HepG2 (cell line): ENCODE measurements at regions not wholly inside any gene's neighbourhood (a gene's known extent, or its start where the extent isn't known, plus 50 kb on each side); places are given as distances from the start of the nearest gene placed in this dataset.

Source experiments
- ATAC-seq: fragments of 200-7000 bp; cut with Tn5 transposase; 3 replicates; pipeline ENCODE4 v1.9.1; 2020; ENCODE audit warnings: mild to moderate bottlenecking, moderate library complexity
- BruUV-seq: library from RNA; stranded (reverse); fragments of 400-500 nt; replicated peaks from 2 replicates; lab custom pipeline; 2021; lab: Mats Ljungman, UMichigan
- CTCF ChIA-PET: fragments of 300-600 bp; formaldehyde crosslinking; extraction: SDS; loops from one replicate; lab custom pipeline; 2021; ENCODE audit warnings: low total read pairs, inconsistent platforms, low intra/inter-chr PET ratio; lab: Yijun Ruan, JAX
- POLR2A ChIA-PET: fragments of 350-600 bp; sonication (Branson Sonifier 250); formaldehyde crosslinking; loops from one replicate; lab custom pipeline; 2020; ENCODE audit warnings: antibody characterized with exemption, inconsistent platforms; lab: Yijun Ruan, JAX
- DNase-seq: peaks from one replicate; pipeline ENCODE4 v3.0.0-alpha.2; 2015; ENCODE audit warnings: low spot score
- FAIRE-seq: peaks from 3 replicates; lab custom pipeline; 2011; peaks lifted over from hg19 to GRCh38; lab: Jason Lieb, UNC
- H2AFZ ChIP-seq: one replicate; pipeline ENCODE4 v1.6.1; 2011; ENCODE audit warnings: low read length, inconsistent platforms
- H3K27ac ChIP-seq: fragments of 300-600 bp; 3 replicates; pipeline ENCODE4 v1.8.0; 2011; ENCODE audit warnings: mixed run types, mild to moderate bottlenecking, mixed read lengths, low read length, inconsistent platforms; ENCODE audit not compliant: insufficient read depth; ENCODE audit errors: extremely low read length
- H3K27me3 ChIP-seq, 2 experiments: fragments of 200-600 bp in 1 of 2; 2 replicates in 1 of 2; 3 replicates in 1 of 2; pipeline versions ENCODE4 v1.6.0 to v1.8.0; 2011; ENCODE audit warnings: low read length in 2 of 2, mild to moderate bottlenecking in 2 of 2, moderate library complexity in 2 of 2, inconsistent platforms in 1 of 2; ENCODE audit not compliant: insufficient read depth in 2 of 2, control insufficient read depth in 1 of 2
- H3K36me3 ChIP-seq, 2 experiments: fragments of 200-600 bp in 1 of 2; replicated peaks in 1 of 2; 2 replicates in 1 of 2; 3 replicates in 1 of 2; pipeline versions ENCODE4 v1.5.1 to v1.8.0; 2011; ENCODE audit warnings: low read length in 2 of 2, inconsistent platforms in 1 of 2; ENCODE audit not compliant: insufficient read depth in 2 of 2, control insufficient read depth in 1 of 2
- H3K4me1 ChIP-seq: 2 replicates; pipeline ENCODE4 v1.5.1; 2012; ENCODE audit warnings: low read length, inconsistent platforms; ENCODE audit not compliant: insufficient read depth
- H3K4me2 ChIP-seq: 2 replicates; pipeline ENCODE4 v1.6.0; 2011; ENCODE audit warnings: low read depth, low read length, inconsistent platforms
- H3K4me3 ChIP-seq, 3 experiments: fragments of 200-600 bp in 1 of 3; sonication (generic), shearing (Covaris generic) in 1 of 3; replicated peaks in 1 of 3; 2 replicates each; pipeline ENCODE4 v1.5.1; 2011 to 2016; ENCODE audit warnings: low read length in 3 of 3, inconsistent platforms in 2 of 3, low read depth in 2 of 3, mild to moderate bottlenecking in 2 of 3, control low read depth in 1 of 3, mixed read lengths in 1 of 3; ENCODE audit not compliant: insufficient read depth in 1 of 3
- H3K79me2 ChIP-seq: one replicate; pipeline ENCODE4 v1.6.1; 2011; ENCODE audit warnings: low read length, inconsistent platforms; ENCODE audit not compliant: insufficient read depth
- H3K9ac ChIP-seq: 2 replicates; pipeline ENCODE4 v1.6.0; 2011; ENCODE audit warnings: mild to moderate bottlenecking, low read depth, low read length, inconsistent platforms; ENCODE audit not compliant: insufficient read depth
- H3K9me3 ChIP-seq: 2 replicates; pipeline ENCODE4 v1.5.1; 2012; ENCODE audit warnings: mild to moderate bottlenecking, low read length
- H4K20me1 ChIP-seq: 2 replicates; pipeline ENCODE4 v1.6.0; 2011; ENCODE audit warnings: inconsistent platforms, mild to moderate bottlenecking, low read length, moderate library complexity; ENCODE audit not compliant: insufficient read depth
- DZIP1 ChIP-seq: sonication (generic); formaldehyde crosslinking; IDR thresholded peaks from 2 replicates; pipeline ENCODE4 v1.5.0; 2020; ENCODE audit warnings: mild to moderate bottlenecking, missing genetic modification reagents
- FIP1L1 ChIP-seq: fragments of 200-400 bp; formaldehyde crosslinking; IDR thresholded peaks from 2 replicates; pipeline ENCODE4 v1.6.1; 2018; ENCODE audit warnings: low read depth, mild to moderate bottlenecking, low read length, moderate library complexity, borderline replicate concordance; ENCODE audit not compliant: insufficient read depth
- FOXO4 ChIP-seq: sonication (generic); formaldehyde crosslinking; conservative IDR thresholded peaks from 2 replicates; pipeline ENCODE4 v1.8.1; 2023; ENCODE audit warnings: missing genetic modification reagents
- HDAC6 ChIP-seq: fragments of 200-600 bp; sonication (generic); IDR thresholded peaks from 2 replicates; pipeline ENCODE4 v1.7.0; 2017; ENCODE audit warnings: mild to moderate bottlenecking, antibody characterized with exemption, low read length, low read depth
- ISX ChIP-seq: sonication (generic); formaldehyde crosslinking; conservative IDR thresholded peaks from 2 replicates; pipeline ENCODE4 v1.5.0; 2020; ENCODE audit warnings: missing genetic modification reagents
- NR2F2 ChIP-seq: IDR thresholded peaks from 2 replicates; pipeline ENCODE4 v1.6.1; 2012; ENCODE audit warnings: low read depth, inconsistent platforms, borderline replicate concordance
- POLR2A ChIP-seq, 2 experiments: IDR thresholded peaks; 2 replicates each; pipeline ENCODE4 v1.6.1; 2011; ENCODE audit warnings: low read depth in 2 of 2, low read length in 2 of 2, mild to moderate bottlenecking in 1 of 2, moderate library complexity in 1 of 2; ENCODE audit not compliant: insufficient read depth in 1 of 2
- SNAI1 ChIP-seq: sonication (generic); formaldehyde crosslinking; IDR thresholded peaks from 2 replicates; pipeline ENCODE4 v1.5.0; 2020; ENCODE audit warnings: mild to moderate bottlenecking, missing genetic modification reagents, borderline replicate concordance
- SP2 ChIP-seq: sonication (generic); formaldehyde crosslinking; IDR thresholded peaks from 2 replicates; pipeline ENCODE4 v1.5.1; 2020; ENCODE audit warnings: mild to moderate bottlenecking, missing genetic modification reagents
- TAF15 ChIP-seq: fragments of 200-400 bp; formaldehyde crosslinking; IDR thresholded peaks from one replicate; pipeline ENCODE4 v1.6.1; 2018; ENCODE audit warnings: mild to moderate bottlenecking, low read depth, low read length; ENCODE audit not compliant: poor library complexity, severe bottlenecking
- ZC3H4 ChIP-seq: sonication (generic); formaldehyde crosslinking; IDR thresholded peaks from 2 replicates; pipeline ENCODE4 v1.4.0; 2020; ENCODE audit warnings: missing genetic modification reagents, borderline replicate concordance
- ZFAT ChIP-seq: sonication (generic); formaldehyde crosslinking; conservative IDR thresholded peaks from 2 replicates; pipeline ENCODE4 v1.8.1; 2023; ENCODE audit warnings: missing genetic modification reagents, inconsistent platforms
- ZNF20 ChIP-seq: sonication (generic); formaldehyde crosslinking; IDR thresholded peaks from 2 replicates; pipeline ENCODE4 v1.4.0; 2020; ENCODE audit warnings: mild to moderate bottlenecking, moderate library complexity, missing genetic modification reagents
- ZNF274 ChIP-seq: sonication (generic); formaldehyde crosslinking; IDR thresholded peaks from 2 replicates; pipeline ENCODE4 v1.5.1; 2020; ENCODE audit warnings: mild to moderate bottlenecking, missing genetic modification reagents
- ZNF646 ChIP-seq: sonication (generic); formaldehyde crosslinking; IDR thresholded peaks from 2 replicates; pipeline ENCODE4 v1.9.0; 2021; ENCODE audit warnings: mild to moderate bottlenecking, missing genetic modification reagents
- ZNF83 ChIP-seq: sonication (generic); formaldehyde crosslinking; IDR thresholded peaks from 2 replicates; pipeline ENCODE4 v1.4.0; 2020; ENCODE audit warnings: missing genetic modification reagents, mild to moderate bottlenecking, borderline replicate concordance
- WGBS: methylation state at CpG from one replicate; pipeline ENCODE4 v1.1.6; 2017; ENCODE audit warnings: low lambda C conversion rate; 5-methylcytosine and 5-hydroxymethylcytosine counted together
- in situ Hi-C: cut with HindIII; loops from 2 replicates; pipeline ENCODE4 v1.10.0; 2017; ENCODE audit warnings: low pct_unique_long_range_greater_than_20kb; ENCODE audit not compliant: extremely low pct_ligation_motif_present
- intact Hi-C: fragments of 100-400 bp; cut with micrococcal nuclease; formaldehyde crosslinking; loops from one replicate; pipeline ENCODE4 v1.10.0; 2022; ENCODE audit not compliant: unreplicated experiment

- no peak overlapping the region for H3K27ac ChIP-seq
- in situ Hi-C loops: no loop called here
- H3K4me3 ChIP-seq: no peak overlapping the region
- DNase-seq: no peak
- ChIA-PET POLR2A (no interaction called here), CTCF (no interaction called here)
- FAIRE-seq: no peak
- H4K20me1 ChIP-seq: no peaks in the 10 kb centered on the region
- ATAC-seq: no peak
- no peaks in the 10 kb centered on the region for H3K27me3 ChIP-seq
- no peaks in the 10 kb centered on the region for H3K79me2 ChIP-seq
- H2AFZ ChIP-seq: no peak overlapping the region
- no peaks in the 10 kb centered on the region for H3K36me3 ChIP-seq
- H3K4me1 ChIP-seq: no peaks in the 10 kb centered on the region
- H3K9ac ChIP-seq: no peak overlapping the region
- 5% methylated on average over 4 of the region's 4 CpGs for WGBS
- intact Hi-C loops: no loop called here
- H3K4me2 ChIP-seq: no peak overlapping the region
- no TSS peak for BruUV-seq
- H3K9me3 ChIP-seq: peaks cover 82% of the 10 kb centered on the region
- no peak for TF ChIP-seq ISX (CRISPR knock-in tag)
- TF ChIP-seq ZNF20 (CRISPR knock-in tag): no peak
- TF ChIP-seq HDAC6: no peak
- TF ChIP-seq NR2F2: no peak
- no peak for TF ChIP-seq POLR2A (IDR thresholded peaks at IDR 0.05; ENCODE audit: insufficient read depth in 1 of 2, low read depth in 2 of 2, low read length in 2 of 2)
- no peak for TF ChIP-seq ZNF646 (CRISPR knock-in tag)
- TF ChIP-seq FIP1L1: no peak
- TF ChIP-seq TAF15: no peak
- no peak for TF ChIP-seq ZNF274
- no peak for TF ChIP-seq ZC3H4 (CRISPR knock-in tag)
- no peak for TF ChIP-seq FOXO4 (CRISPR knock-in tag)
- no peak for TF ChIP-seq ZNF83 (CRISPR knock-in tag)
- TF ChIP-seq SP2: no peak
- TF ChIP-seq ZFAT (CRISPR knock-in tag): no peak
- no peak for TF ChIP-seq SNAI1 (CRISPR knock-in tag)
- no peak for TF ChIP-seq DZIP1
These were observed 415.5 kb upstream of the ADAMTS5 start for GRCh38 chr21:27382404-27382803.
